OCI-LY1 (cell line): ENCODE measurements at regions not wholly inside any gene's neighbourhood (a gene's known extent, or its start where the extent isn't known, plus 50 kb on each side); places are given as distances from the start of the nearest gene placed in this dataset.

Source experiments
- CTCF ChIP-seq: fragments of 200-600 bp; sonication (generic), shearing (Covaris generic); IDR thresholded peaks from 2 replicates; pipeline ENCODE4 v1.5.1; 2017; ENCODE audit warnings: mild to moderate bottlenecking, antibody characterized with exemption, low read length, moderate library complexity, mixed read lengths
- EZH2 ChIP-seq: fragments of 200-600 bp; sonication (generic), shearing (Covaris generic); IDR thresholded peaks from 2 replicates; pipeline ENCODE4 v1.8.0; 2017; ENCODE audit warnings: borderline replicate concordance, mixed run types, mild to moderate bottlenecking, antibody characterized with exemption, low read length, moderate library complexity, mixed read lengths

GRCh38 chr9:78676009-78676408, 379.1 kb downstream of the PSAT1 start:
- TF ChIP-seq CTCF (no peak), EZH2 (no peak)
